Esophagus squamous epithelium (tissue), 5 donors: ENCODE measurements at regions not wholly inside any gene's neighbourhood (a gene's known extent, or its start where the extent isn't known, plus 50 kb on each side); places are given as distances from the start of the nearest gene placed in this dataset.

ENCODE experiments used
- DNase-seq: peaks from one replicate; lab custom pipeline; 2025; lab: John Stamatoyannopoulos, UW
- H3K27ac ChIP-seq, 4 donors: fragments of 200-600 bp; sonication (generic); one replicate each; pipeline ENCODE4 v1.5.1; 2016 to 2019; ENCODE audit warnings: mild to moderate bottlenecking in 1 of 4
- H3K27me3 ChIP-seq, 4 donors: fragments of 200-600 bp; sonication (generic); 1 replicate in 3 of 4; 2 replicates in 1 of 4; pipeline versions ENCODE4 v1.5.1 to v1.6.0; 2017 to 2021; ENCODE audit warnings: antibody characterized with exemption in 1 of 4
- H3K36me3 ChIP-seq, 3 donors: fragments of 200-600 bp; sonication (generic); one replicate each; pipeline ENCODE4 v1.5.1; 2016 to 2019
- H3K4me1 ChIP-seq, 3 donors: fragments of 200-600 bp; sonication (generic); one replicate each; pipeline ENCODE4 v1.5.1; 2017 to 2019
- H3K4me3 ChIP-seq, 4 donors: fragments of 200-600 bp; sonication (generic); 1 replicate in 3 of 4; 2 replicates in 1 of 4; pipeline ENCODE4 v1.5.1; 2016 to 2019; ENCODE audit warnings: mild to moderate bottlenecking in 2 of 4, moderate library complexity in 1 of 4
- H3K9me3 ChIP-seq, 3 donors: fragments of 200-600 bp; sonication (generic); one replicate each; pipeline ENCODE4 v1.5.1; 2016 to 2019
- CTCF ChIP-seq, 6 experiments: fragments of 450-650 bp in 4 of 6; fragments of 200-600 bp in 2 of 6; sonication (generic) in 2 of 6; IDR thresholded peaks; one replicate each; pipeline ENCODE4 v1.5.1; 2016 to 2019; ENCODE audit warnings: antibody characterized with exemption in 6 of 6, mild to moderate bottlenecking in 4 of 6, moderate library complexity in 4 of 6
- POLR2A ChIP-seq, 4 donors: fragments of 450-650 bp; IDR thresholded peaks; one replicate each; pipeline ENCODE4 v1.6.1; 2017; ENCODE audit warnings: antibody characterized with exemption in 4 of 4, mild to moderate bottlenecking in 4 of 4, moderate library complexity in 3 of 4
- WGBS, 2 donors: methylation state at CpG; one replicate each; pipeline ENCODE4 v1.1.5; 2018; 5-methylcytosine and 5-hydroxymethylcytosine counted together
- intact Hi-C: fragments of 100-400 bp; cut with DNase I; formaldehyde crosslinking; loops from one replicate; pipeline ENCODE4 v1.15.0; 2022
- donor health status: DM: yes; HTN: yes; CAD: no.

- Histone ChIP-seq H3K4me3 (no peak overlapping the region), H3K27me3 (no peaks in the 10 kb centered on the region), H3K4me1 (no peaks in the 10 kb centered on the region), H3K36me3 (no peaks in the 10 kb centered on the region), H3K27ac (no peak overlapping the region), H3K9me3 (no peaks in the 10 kb centered on the region)
- intact Hi-C loops = no loop called here
- TF ChIP-seq CTCF (IDR thresholded peaks at IDR 0.05) (no peak), POLR2A (IDR thresholded peaks at IDR 0.05) (no peak)
- no peak for DNase-seq
- 64 to 84% methylated on average over 7 of the region's 7 CpGs for WGBS, 2 donors
These were observed 85.4 kb upstream of the ZEB2 start for GRCh38 chr2:144605231-144605840.

GRCh38 chr2:144603334-144603733, 83.4 kb upstream of the ZEB2 start:
- TF ChIP-seq POLR2A (IDR thresholded peaks at IDR 0.05) (no peak), CTCF (IDR thresholded peaks at IDR 0.05) (no peak)
- 75 to 86% methylated on average over 2 of the region's 2 CpGs for WGBS, 2 donors
- H3K9me3 ChIP-seq = peaks cover 0 to 5% (median 0%) of the 10 kb centered on the region in 3 donors
- no peaks in the 10 kb centered on the region for H3K36me3 ChIP-seq
- H3K4me1 ChIP-seq = no peaks in the 10 kb centered on the region
- intact Hi-C loops = no loop called here
- H3K4me3 ChIP-seq = no peak overlapping the region
- H3K27ac ChIP-seq = no peak overlapping the region
- H3K27me3 ChIP-seq = no peaks in the 10 kb centered on the region
- DNase-seq = no peak

GRCh38 chr2:144598906-144599305, 79.0 kb upstream of the ZEB2 start:
- Histone ChIP-seq H3K9me3 (peaks cover 0 to 8% (median 0%) of the 10 kb centered on the region in 3 donors), H3K27ac (no peak overlapping the region), H3K4me3 (no peak overlapping the region), H3K4me1 (peaks cover 3 to 12% (median 3%) of the 10 kb centered on the region in 3 donors), H3K27me3 (no peaks in the 10 kb centered on the region), H3K36me3 (no peaks in the 10 kb centered on the region)
- intact Hi-C loops = no loop called here
- DNase-seq = no peak
- TF ChIP-seq CTCF (IDR thresholded peaks at IDR 0.05) (no peak), POLR2A (IDR thresholded peaks at IDR 0.05) (no peak)
- 62 to 66% methylated on average over 5 of the region's 5 CpGs for WGBS, 2 donors

GRCh38 chr2:144597894-144598593, 78.1 kb upstream of the ZEB2 start:
- no peak overlapping the region for H3K27ac ChIP-seq
- DNase-seq = no peak
- peaks cover 3 to 12% (median 3%) of the 10 kb centered on the region in 3 donors for H3K4me1 ChIP-seq
- intact Hi-C loops = no loop called here
- 66 to 68% methylated on average over 6 of the region's 6 CpGs for WGBS, 2 donors
- TF ChIP-seq CTCF (IDR thresholded peaks at IDR 0.05) (no peak), POLR2A (IDR thresholded peaks at IDR 0.05) (no peak)
- H3K36me3 ChIP-seq = no peaks in the 10 kb centered on the region
- no peaks in the 10 kb centered on the region for H3K27me3 ChIP-seq
- H3K4me3 ChIP-seq = no peak overlapping the region
- H3K9me3 ChIP-seq = peaks cover 0 to 8% (median 0%) of the 10 kb centered on the region in 3 donors

GRCh38 chr2:144597388-144597787, 77.5 kb upstream of the ZEB2 start:
- H3K9me3 ChIP-seq = peaks cover 0 to 8% (median 0%) of the 10 kb centered on the region in 3 donors

More at GRCh38 chr2:144597388-144597787, 77.5 kb upstream of the ZEB2 start:
- intact Hi-C loops = no loop called here
- H3K27ac ChIP-seq = no peak overlapping the region
- TF ChIP-seq POLR2A (IDR thresholded peaks at IDR 0.05) = no peak
- no peak for TF ChIP-seq CTCF (IDR thresholded peaks at IDR 0.05)
- peaks cover 3 to 12% (median 3%) of the 10 kb centered on the region in 3 donors for H3K4me1 ChIP-seq
- WGBS, 2 donors = 67 to 69% methylated on average over 4 of the region's 4 CpGs
- no peak overlapping the region for H3K4me3 ChIP-seq
- DNase-seq = no peak
- H3K27me3 ChIP-seq = no peaks in the 10 kb centered on the region
- no peaks in the 10 kb centered on the region for H3K36me3 ChIP-seq
